Mesodermal cell (in vitro differentiated cells): ENCODE measurements at regions not wholly inside any gene's neighbourhood (a gene's known extent, or its start where the extent isn't known, plus 50 kb on each side); places are given as distances from the start of the nearest gene placed in this dataset.

Source experiments
- H3K27ac ChIP-seq: 2 replicates; pipeline ENCODE4 v1.7.0; 2013; ENCODE audit warnings: mild to moderate bottlenecking, low read depth, low read length, moderate library complexity; ENCODE audit not compliant: severe bottlenecking
- H3K36me3 ChIP-seq: 2 replicates; pipeline ENCODE4 v1.7.1; 2013; ENCODE audit warnings: mild to moderate bottlenecking, low read length, moderate library complexity; ENCODE audit not compliant: control insufficient read depth, insufficient read depth
- H3K4me1 ChIP-seq: one replicate; pipeline ENCODE4 v1.7.1; 2013; ENCODE audit warnings: mild to moderate bottlenecking, low read length; ENCODE audit not compliant: insufficient read depth, control insufficient read depth, poor library complexity, severe bottlenecking
- H3K4me3 ChIP-seq: 2 replicates; pipeline ENCODE4 v1.7.0; 2013; ENCODE audit warnings: low read length, control low read depth, mild to moderate bottlenecking; ENCODE audit not compliant: insufficient read depth, poor library complexity, severe bottlenecking; ENCODE audit errors: extremely low read depth
- H3K9me3 ChIP-seq: 2 replicates; pipeline ENCODE4 v1.7.1; 2013; ENCODE audit warnings: mild to moderate bottlenecking, low read length, moderate library complexity; ENCODE audit not compliant: control insufficient read depth
- WGBS, 2 experiments: methylation state at CpG; one replicate each; pipeline ENCODE4 v1.1.5; 2013; ENCODE audit warnings: missing lambda C conversion rate in 2 of 2; ENCODE audit not compliant: insufficient coverage in 2 of 2; 5-methylcytosine and 5-hydroxymethylcytosine counted together

DNA sequence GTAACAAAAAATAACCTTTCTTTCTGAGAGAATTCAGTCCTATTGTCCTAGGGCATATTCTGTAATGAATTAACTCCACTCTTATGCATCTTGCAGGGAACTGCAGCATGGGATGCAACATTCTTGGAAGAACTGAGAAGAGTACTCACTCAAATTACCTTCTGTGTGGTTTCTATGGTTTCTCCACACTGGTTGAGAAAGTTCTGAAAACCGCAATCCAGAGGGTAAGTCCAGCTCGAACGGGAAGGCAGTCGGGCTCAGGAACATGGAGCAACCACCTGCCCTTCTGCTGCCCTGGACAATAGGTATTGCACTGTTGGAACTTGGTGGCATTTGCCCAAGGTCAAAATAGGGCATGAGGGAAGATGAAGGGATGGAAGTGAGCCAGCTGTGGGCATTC, 59.6 kb upstream of the CDK13 start:
- Histone ChIP-seq H3K36me3 (no peaks in the 10 kb centered on the region), H3K4me1 (no peaks in the 10 kb centered on the region), H3K9me3 (no peaks in the 10 kb centered on the region), H3K4me3 (no peak overlapping the region), H3K27ac (no peak overlapping the region)
- WGBS, 2 experiments: 89 to 100% methylated on average over 4 of the region's 4 CpGs

DNA sequence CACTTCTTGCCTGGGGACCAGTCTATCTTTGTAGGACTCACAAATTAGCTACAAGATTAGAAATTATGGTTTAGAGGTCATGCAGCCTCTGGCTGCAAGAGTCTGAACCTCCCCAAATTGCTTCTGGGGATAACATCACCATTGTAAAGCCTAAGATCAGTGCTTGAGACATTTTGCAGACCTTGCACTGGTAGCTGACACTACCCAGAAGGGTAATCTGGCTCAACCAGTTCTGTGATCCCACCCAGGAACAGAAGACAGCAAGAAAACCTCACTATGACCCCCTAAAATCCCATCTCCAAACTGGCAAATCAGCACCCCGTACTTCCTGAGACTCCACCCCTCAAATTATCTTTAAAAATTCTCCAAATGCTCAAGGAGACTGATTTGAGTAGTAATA, 58.2 kb upstream of the CDK13 start:
- Histone ChIP-seq H3K36me3 (no peaks in the 10 kb centered on the region), H3K4me3 (no peak overlapping the region), H3K9me3 (no peaks in the 10 kb centered on the region), H3K4me1 (no peaks in the 10 kb centered on the region), H3K27ac (no peak overlapping the region)
- 75 to 100% methylated on average over 1 of the region's 1 CpG for WGBS, 2 experiments

DNA sequence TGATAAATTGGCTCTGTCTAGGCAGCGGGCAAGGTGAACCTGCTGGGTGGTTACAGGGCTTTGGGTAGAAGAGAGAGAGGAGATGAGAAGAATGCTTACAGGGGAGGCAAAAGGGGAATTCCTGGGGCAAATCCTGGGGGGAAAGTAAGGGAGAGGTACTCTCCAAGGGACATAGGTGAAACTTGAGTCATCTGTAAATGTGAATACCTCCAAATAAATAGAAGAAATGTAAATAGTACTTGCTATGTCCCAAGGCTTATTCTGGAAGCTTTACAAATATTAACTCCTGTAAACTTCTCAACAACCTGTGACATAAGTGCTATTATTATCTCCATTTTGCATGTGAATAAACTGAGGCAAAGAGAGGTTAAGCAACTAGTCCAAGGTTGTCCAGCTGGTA, 57.7 kb upstream of the CDK13 start:
- Histone ChIP-seq H3K27ac (no peak overlapping the region), H3K9me3 (no peaks in the 10 kb centered on the region), H3K36me3 (no peaks in the 10 kb centered on the region), H3K4me3 (no peak overlapping the region), H3K4me1 (no peaks in the 10 kb centered on the region)
- WGBS, 2 experiments: 60 to 89% methylated on average over 1 of the region's 1 CpG

DNA sequence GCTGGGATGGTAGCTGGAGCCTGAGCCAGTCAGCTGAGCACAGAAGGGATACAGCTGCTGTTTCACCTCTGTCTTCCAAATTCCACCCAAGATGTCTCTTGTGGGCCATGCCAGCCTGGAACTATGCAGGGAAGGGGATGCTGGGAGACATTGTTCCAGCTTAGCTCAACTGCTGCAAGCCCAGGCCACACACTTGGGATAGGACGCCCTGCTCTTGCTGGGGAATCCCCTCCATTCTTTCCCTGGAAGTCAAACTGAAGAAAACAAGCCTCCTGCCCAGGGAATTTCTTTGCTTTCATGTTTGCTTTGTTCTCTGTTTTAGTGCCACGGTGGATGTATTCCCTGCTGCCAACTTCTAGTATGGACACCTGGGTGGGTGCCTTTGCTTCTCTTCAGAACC, 55.2 kb upstream of the CDK13 start:
- Histone ChIP-seq H3K4me1 (no peaks in the 10 kb centered on the region), H3K27ac (no peak overlapping the region), H3K9me3 (no peaks in the 10 kb centered on the region), H3K4me3 (no peak overlapping the region), H3K36me3 (no peaks in the 10 kb centered on the region)
- 63 to 66% methylated on average over 1 to 2 of the region's 2 CpGs for WGBS, 2 experiments

DNA sequence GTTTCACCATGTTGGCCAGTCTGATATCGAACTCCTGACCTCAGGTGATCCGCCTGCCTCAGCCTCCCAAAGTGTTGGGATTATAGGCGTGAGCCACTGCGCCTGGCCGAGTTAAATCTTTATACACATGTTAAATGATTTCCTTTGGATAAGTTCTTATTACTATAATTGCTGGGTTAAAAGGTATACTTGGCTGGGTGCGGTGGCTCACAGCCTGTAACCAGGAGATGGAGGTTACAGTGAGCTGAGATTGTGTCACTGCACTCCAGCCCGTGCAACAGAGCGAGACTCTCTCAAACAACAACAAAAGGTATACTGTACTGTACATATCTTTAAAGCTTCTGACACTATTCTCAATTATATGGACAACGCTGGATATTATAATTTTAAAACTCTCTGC, 53.2 kb upstream of the CDK13 start:
- no peak overlapping the region for H3K4me3 ChIP-seq
- WGBS, 2 experiments: 96 to 100% methylated on average over 1 to 3 of the region's 9 CpGs

DNA sequence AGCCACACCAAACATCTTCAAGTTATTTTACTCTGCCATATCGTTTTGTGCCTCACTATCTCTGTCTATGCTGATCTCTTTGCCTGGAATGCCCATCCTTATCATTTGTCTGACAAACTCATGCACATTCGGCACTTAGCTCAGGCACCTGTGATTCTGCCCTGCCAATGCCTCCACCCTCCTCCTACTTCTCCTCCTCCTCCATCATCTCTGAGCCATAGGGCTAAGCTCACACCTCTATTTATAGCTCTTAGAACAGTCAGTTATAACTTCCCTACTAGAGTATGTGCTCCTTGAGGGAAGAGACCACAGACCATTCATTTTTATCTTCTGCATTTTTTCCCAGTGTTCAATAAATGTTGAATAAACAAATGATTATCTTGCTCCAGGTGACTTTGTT, 51.2 kb upstream of the CDK13 start:
- Histone ChIP-seq H3K36me3 (no peaks in the 10 kb centered on the region), H3K27ac (no peak overlapping the region), H3K4me3 (no peak overlapping the region), H3K4me1 (no peaks in the 10 kb centered on the region), H3K9me3 (no peaks in the 10 kb centered on the region)
- WGBS, 2 experiments: 44 to 47% methylated on average over 2 of the region's 2 CpGs

More for the DNA sequence above, 53.2 kb upstream of the CDK13 start:
- no peak overlapping the region for H3K27ac ChIP-seq
- no peaks in the 10 kb centered on the region for H3K36me3 ChIP-seq
- no peaks in the 10 kb centered on the region for H3K9me3 ChIP-seq
- no peaks in the 10 kb centered on the region for H3K4me1 ChIP-seq
